ENCODE measurements at regions not wholly inside any gene's neighbourhood (a gene's known extent, or its start where the extent isn't known, plus 50 kb on each side); places are given as distances from the start of the nearest gene placed in this dataset.

DNA sequence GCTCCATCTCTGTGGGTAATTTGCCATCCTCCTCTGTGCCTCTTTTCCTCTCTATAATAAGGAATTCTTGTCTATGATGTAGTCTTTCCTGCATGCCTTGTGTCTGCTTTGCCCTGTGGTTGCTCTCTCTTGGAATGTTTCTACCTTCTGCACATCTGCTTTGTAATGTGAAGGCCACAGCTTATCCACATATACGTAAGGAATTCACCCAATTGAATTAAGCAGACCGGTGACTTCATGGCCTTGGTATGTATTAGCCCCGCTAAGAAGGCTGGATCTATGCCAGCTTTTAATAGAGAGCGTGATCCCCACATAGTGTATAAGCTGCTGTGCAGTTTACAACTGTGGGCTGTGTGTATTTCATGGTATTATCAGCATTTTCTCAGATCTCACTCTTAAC, 274.7 kb downstream of the RNF144A start:
- Histone ChIP-seq H3K4me1 (peaks cover 0 to 5% (median 0%) of the 10 kb centered on the region in 4 donors), H3K4me3 (no peak overlapping the region), H3K27me3 (no peaks in the 10 kb centered on the region), H3K36me3 (no peaks in the 10 kb centered on the region), H3K27ac (replicated peaks in 1 of 4) (no peak overlapping the region), H3K9me3 (no peaks in the 10 kb centered on the region)
- intact Hi-C loops (cut with DNase I): no loop called here
- no peak for DNase-seq (ENCODE audit: extremely low spot score)
- TF ChIP-seq EP300 (IDR thresholded peaks at IDR 0.05) (no peak), POLR2AphosphoS5 (IDR thresholded peaks at IDR 0.05) (no peak), CTCF (IDR thresholded peaks at IDR 0.05) (no peak), POLR2A (IDR thresholded peaks at IDR 0.05; ENCODE audit: low read depth) (no peak)
- WGBS: 21% methylated on average over 4 of the region's 4 CpGs

DNA sequence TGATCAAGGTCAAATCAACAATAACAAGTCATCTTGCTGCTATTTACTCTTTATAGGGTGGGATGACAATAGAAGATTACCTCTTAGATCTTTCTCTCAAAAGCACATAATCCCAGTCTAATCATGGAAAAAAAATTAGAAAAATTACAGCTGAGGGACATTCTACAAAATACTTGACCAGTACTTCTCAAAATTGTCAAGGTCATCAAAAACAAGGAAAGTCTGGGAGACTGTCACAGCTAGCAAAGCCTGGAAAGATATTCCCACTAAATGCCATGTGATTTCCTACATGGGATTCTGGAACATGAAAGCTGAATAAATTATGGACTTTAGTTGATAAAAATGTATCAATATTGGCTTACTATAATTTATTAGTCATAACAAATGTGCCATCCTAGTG, 276.2 kb downstream of the RNF144A start:
- TF ChIP-seq CTCF (IDR thresholded peaks at IDR 0.05) (no peak), POLR2AphosphoS5 (IDR thresholded peaks at IDR 0.05) (no peak), POLR2A (IDR thresholded peaks at IDR 0.05; ENCODE audit: low read depth) (no peak), EP300 (IDR thresholded peaks at IDR 0.05) (no peak)
- Histone ChIP-seq H3K4me3 (no peak overlapping the region), H3K27me3 (no peaks in the 10 kb centered on the region), H3K36me3 (no peaks in the 10 kb centered on the region), H3K27ac (replicated peaks in 1 of 4) (no peak overlapping the region), H3K9me3 (no peaks in the 10 kb centered on the region), H3K4me1 (peaks cover 0 to 5% (median 0%) of the 10 kb centered on the region in 4 donors)
- no peak for DNase-seq (ENCODE audit: extremely low spot score)
- intact Hi-C loops (cut with DNase I): no loop called here

DNA sequence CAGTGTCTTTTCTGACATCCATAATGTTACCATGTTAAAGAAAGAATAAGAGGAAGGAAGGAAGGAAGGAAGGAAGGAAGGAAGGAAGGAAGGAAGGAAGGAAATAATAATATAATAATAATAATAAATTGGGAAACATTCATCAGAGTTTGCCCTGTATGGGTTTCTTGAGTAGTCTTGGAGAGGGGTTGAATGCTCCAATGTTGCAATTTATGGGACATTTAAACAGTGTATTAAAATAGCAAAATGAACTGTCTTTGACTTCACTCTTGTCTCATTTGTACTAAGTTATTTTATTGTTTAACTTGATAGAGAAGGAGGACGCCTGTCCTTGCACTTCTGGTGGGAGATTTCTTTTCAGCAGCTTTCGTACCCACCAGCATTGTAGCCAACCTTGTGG, 277.7 kb downstream of the RNF144A start:
- no peaks in the 10 kb centered on the region for H3K27me3 ChIP-seq
- intact Hi-C loops (cut with DNase I): no loop called here
- no peak overlapping the region for H3K4me3 ChIP-seq
- no peaks in the 10 kb centered on the region for H3K9me3 ChIP-seq
- WGBS: 98% methylated on average over 2 of the region's 2 CpGs
- H3K36me3 ChIP-seq: no peaks in the 10 kb centered on the region
- no peak for DNase-seq (ENCODE audit: extremely low spot score)
- TF ChIP-seq POLR2AphosphoS5 (IDR thresholded peaks at IDR 0.05) (no peak), EP300 (IDR thresholded peaks at IDR 0.05) (no peak), CTCF (IDR thresholded peaks at IDR 0.05) (no peak), POLR2A (IDR thresholded peaks at IDR 0.05; ENCODE audit: low read depth) (no peak)
- H3K4me1 ChIP-seq: peaks cover 0 to 5% (median 0%) of the 10 kb centered on the region in 4 donors
- no peak overlapping the region for H3K27ac ChIP-seq (replicated peaks in 1 of 4)

DNA sequence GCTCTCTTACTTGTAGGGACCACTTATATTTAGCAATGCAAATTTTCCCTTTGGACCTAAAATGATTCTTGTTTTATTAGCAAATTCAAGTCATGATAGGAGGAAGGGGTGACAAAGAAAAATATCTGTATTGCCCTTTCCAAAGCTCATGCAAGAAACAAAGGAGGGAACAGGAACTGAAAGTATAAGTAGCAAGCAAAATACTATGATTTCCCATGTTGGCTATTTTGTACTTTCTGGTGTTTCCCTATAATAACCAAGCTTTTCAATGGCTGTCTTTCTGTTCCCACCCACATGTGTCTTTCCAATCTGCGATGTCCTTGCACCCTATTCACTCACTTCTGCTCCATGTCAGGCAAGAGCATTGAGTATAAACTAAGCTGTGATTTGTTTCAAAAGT, 279.7 kb downstream of the RNF144A start:
- no peak overlapping the region for H3K27ac ChIP-seq (replicated peaks in 1 of 4)
- H3K9me3 ChIP-seq: no peaks in the 10 kb centered on the region
- no peak for TF ChIP-seq CTCF (IDR thresholded peaks at IDR 0.05)
- no peak for TF ChIP-seq EP300 (IDR thresholded peaks at IDR 0.05)
- TF ChIP-seq POLR2A (IDR thresholded peaks at IDR 0.05; ENCODE audit: low read depth): no peak
- no peaks in the 10 kb centered on the region for H3K36me3 ChIP-seq
- H3K27me3 ChIP-seq: no peaks in the 10 kb centered on the region
- intact Hi-C loops (cut with DNase I): no loop called here
- WGBS: 77% methylated on average over 1 of the region's 1 CpG
- no peak for DNase-seq (ENCODE audit: extremely low spot score)
- peaks cover 0 to 3% (median 0%) of the 10 kb centered on the region in 4 donors for H3K4me1 ChIP-seq
- H3K4me3 ChIP-seq: no peak overlapping the region

- WGBS: 77% methylated on average over 6 of the region's 6 CpGs
- TF ChIP-seq CTCF (IDR thresholded peaks at IDR 0.05) (no peak), POLR2A (IDR thresholded peaks at IDR 0.05; ENCODE audit: low read depth) (no peak), POLR2AphosphoS5 (IDR thresholded peaks at IDR 0.05) (no peak), EP300 (IDR thresholded peaks at IDR 0.05) (no peak)
These were observed 284.6 kb downstream of the RNF144A start for GRCh38 chr2:7201851-7202250.

More at GRCh38 chr2:7201851-7202250, 284.6 kb downstream of the RNF144A start:
- DNase-seq (ENCODE audit: extremely low spot score): no peak
- Histone ChIP-seq H3K27me3 (no peaks in the 10 kb centered on the region), H3K27ac (replicated peaks in 1 of 4) (no peak overlapping the region), H3K9me3 (no peaks in the 10 kb centered on the region), H3K4me1 (no peaks in the 10 kb centered on the region), H3K36me3 (no peaks in the 10 kb centered on the region), H3K4me3 (no peak overlapping the region)
- intact Hi-C loops (cut with DNase I): loop anchor here (10.0 kb wide), 1 partner anchor 1483 kb away; the partner anchor contains the start of gene ID2

Data from esophagus muscularis mucosa (tissue), 4 donors.